Myocyte (in vitro differentiated cells): ENCODE measurements at regions not wholly inside any gene's neighbourhood (a gene's known extent, or its start where the extent isn't known, plus 50 kb on each side); places are given as distances from the start of the nearest gene placed in this dataset.
A peak's percentile ranks its signal among the peaks of the same experiment; 100 is the strongest.

Experiments used
- DNase-seq: peaks from one replicate; pipeline ENCODE4 v3.0.0-alpha.2; 2012; ENCODE audit warnings: low read depth

DNA sequence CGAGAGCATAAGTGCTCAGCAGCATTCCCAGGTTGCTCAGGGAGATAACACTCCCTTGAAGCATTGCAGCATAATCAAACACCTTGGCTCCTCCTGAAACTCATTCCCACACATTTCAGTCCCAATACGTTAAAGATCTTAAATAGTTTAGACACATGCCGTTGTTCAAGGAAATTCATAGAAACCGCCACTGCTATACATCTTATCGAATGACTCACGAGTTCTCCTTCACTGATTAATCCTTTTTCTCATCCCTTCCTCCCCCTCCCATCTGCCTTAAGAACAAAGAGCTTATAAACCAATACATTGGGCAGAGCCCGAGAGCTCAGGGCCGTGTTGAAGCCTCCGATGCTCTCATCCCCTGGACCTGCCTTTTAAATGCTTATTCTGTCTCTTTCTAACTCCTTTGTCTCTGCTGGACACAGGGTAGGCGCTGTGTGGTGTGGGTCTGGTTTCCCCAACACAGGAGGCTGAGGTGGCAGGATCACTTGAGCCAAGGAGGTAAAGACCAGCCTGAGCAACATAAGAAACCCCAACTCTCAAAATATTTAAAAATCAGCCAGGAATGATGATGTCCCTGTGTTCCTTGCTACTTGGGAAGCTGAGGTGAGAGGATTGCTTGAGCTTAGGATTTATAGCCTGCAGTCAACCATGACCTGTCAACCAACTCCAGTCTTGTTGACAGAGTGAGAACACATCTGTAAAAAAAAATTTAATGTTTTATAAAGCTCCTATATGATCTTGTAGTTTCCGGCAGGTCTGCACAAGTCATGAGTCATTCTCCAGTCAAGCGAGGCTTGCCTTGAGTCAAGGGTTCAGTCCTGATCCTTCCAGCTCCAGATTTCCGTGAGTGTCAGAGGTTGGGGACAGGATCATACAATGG, 394.0 kb upstream of the HSFY2 start:
- DNase-seq: no peak

DNA sequence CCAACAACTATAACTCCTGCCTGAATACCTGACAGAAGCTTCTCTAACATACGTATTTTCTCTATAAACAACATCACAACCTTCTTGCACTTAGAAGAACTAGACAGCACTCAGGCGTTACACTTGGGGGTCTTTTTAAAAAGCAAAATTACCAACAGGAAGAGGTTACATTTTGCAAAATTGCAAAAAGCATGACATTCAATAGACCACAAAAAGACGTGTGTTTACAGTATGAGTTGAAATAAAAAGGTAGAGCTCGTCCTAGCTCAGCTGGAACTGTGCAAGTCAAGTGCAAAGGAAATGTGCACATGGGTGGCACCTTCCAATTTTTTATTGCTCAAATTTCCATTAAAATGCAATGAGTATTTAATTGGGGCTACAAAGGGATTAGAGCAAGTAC, 375.2 kb upstream of the HSFY2 start:
- DNase-seq: no peak

GRCh38 chrY:19146296-19146695, 372.8 kb upstream of the HSFY2 start:
- DNase-seq: no peak

DNA sequence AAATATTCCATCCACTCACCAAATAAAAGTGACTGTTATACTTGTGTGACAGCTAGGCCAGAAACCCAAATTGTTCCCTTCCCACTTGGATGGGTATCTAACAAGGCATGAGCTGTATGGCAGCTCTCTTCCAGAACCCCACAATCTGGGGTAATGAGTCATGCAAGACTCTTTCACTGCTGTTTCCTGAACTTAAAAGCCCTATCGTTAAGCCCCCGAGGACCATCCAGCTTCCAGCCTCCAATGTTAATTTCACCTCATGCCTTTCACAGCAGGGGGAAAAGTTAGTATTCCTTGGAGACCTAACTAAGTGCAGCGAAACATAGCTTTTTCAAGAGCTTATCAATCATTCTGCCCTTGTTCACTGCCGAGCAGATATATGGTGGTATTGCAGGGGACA, 368.6 kb upstream of the HSFY2 start:
- no peak for DNase-seq

DNA sequence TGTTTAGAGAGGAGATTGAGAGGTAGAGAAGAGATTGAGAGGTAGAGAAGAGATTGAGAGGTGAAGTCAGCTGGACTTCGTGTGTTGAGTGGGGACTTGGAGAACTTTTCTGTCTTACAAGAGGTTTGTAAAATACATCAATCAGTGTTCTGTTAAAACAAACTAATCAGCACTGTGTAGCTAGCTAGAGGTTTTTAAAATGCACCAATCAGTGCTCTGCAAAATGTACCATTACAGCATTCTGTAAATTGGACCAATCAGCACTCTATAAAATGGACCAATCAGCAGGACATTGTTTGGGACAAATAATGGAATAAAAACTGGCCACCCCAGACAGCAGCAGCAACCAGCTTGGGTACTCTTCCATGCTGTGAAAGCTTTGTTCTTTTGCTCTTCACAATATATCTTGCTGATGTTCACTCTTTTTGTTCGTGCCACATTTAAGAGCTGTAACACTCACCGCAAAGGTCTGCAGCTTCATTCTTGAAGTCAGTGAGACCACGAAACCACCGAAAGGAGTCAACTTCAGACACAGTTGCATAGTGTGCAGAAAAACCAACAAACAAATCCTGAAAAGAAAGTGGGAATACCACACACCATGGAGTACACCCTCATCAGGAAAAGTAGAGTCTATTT, 366.9 kb upstream of the HSFY2 start:
- no peak for DNase-seq

DNA sequence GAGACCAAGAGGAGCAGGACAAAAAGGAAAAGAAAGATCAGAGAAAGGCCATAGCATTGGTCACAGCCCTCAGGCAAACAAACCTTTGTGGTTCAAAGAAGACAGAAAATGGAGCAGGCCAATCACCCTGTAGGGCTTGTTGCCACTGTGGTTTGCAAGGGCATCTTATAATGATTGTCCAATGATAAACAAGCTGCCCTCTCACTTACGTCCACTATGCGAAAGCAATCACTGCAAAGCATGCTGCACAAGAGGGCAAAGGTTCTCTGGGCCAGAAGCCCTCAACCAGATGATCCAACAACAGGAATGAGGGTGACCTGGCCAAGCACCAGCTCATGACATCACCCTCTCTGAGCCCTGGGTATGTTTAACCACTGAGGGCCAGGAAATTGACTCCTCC, 360.9 kb upstream of the HSFY2 start:
- no peak for DNase-seq

DNA sequence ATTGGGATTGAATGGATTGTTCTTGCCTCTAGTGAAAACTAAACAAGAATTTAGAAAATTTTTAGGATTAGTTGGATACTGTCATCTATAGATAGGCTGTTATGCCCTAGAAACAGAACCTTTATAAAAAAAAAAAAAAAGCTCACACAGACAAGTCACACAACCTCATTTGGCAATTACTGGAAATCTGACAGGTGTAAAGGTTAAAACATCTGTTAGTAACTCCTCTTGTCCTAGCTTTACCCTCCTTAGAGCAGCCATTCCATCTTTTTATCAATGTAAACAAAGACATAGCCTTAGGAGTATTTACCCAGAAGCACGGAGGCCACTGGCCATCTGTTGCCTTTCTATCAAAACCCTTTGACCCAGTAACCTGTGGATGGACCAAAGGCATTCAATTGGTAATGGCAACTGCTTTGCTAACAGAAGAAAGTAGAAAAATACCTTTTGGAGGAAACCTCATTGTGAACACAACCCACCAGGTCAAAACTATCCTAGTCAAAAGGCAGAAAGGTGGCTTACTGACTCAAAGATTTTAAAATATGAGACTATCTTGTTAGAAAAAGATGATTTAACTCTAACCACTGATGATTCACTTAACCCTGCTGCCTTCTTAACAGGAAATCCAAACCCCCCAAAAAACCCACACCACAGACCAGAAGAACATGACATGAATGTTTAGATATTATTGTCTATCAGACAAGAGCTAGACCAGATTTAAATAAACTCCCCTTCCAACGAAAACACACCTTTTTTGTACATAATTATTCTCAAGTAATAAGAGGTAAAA, 357.2 kb upstream of the HSFY2 start:
- no peak for DNase-seq

- no peak for DNase-seq
Measured at GRCh38 chrY:19126889-19127288, 353.4 kb upstream of the HSFY2 start.

DNA sequence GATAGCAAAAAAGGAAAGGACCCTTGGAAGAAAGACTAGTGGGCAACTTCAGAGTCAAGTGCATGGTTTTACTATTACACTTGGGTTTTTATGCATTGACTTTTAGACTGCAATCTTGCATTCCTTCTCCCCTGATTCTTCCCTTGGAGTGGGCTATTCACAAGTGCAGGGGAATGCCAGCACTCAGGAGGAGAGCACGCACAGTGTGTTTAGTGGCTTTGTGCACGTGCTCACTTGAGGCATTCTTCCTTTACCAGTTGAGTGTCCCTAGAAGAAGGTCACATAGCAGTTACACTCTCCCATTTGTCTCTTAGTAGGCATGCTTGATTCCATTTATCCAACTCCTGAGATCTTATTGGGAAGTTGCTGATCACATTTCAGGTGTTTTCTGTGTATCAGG, 351.1 kb upstream of the HSFY2 start:
- DNase-seq: no peak

GRCh38 chrY:19122450-19122849, 348.9 kb upstream of the HSFY2 start:
- no peak for DNase-seq

DNA sequence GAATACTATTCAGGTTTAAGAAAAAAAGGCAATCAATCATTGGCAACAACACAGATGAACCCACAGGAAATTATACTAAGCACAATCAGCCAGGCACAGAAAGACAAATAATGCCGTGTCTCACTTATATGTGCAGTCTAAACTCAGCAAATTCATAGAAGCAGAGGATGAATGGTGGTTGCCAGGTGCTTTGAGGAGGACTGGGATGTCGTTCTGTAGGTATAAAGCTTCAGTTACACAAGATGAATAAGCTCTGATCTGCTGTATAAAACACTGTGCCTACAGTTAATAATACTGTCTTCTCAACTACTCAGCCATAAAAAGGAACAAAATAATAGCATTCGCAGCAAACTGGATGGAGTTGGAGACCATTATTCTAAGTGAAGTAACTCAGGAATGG, 324.8 kb upstream of the HSFY2 start:
- DNase-seq: no peak

- DNase-seq: no peak
Measured at GRCh38 chrY:19095460-19095859, 321.9 kb upstream of the HSFY2 start.

- DNase-seq: no peak
Measured at GRCh38 chrY:19083006-19083405, 309.5 kb upstream of the HSFY2 start.

GRCh38 chrY:19077698-19078113, 304.2 kb upstream of the HSFY2 start:
- DNase-seq: no peak

GRCh38 chrY:19076846-19077697, 303.5 kb upstream of the HSFY2 start:
- peak; percentile 64 for DNase-seq

DNA sequence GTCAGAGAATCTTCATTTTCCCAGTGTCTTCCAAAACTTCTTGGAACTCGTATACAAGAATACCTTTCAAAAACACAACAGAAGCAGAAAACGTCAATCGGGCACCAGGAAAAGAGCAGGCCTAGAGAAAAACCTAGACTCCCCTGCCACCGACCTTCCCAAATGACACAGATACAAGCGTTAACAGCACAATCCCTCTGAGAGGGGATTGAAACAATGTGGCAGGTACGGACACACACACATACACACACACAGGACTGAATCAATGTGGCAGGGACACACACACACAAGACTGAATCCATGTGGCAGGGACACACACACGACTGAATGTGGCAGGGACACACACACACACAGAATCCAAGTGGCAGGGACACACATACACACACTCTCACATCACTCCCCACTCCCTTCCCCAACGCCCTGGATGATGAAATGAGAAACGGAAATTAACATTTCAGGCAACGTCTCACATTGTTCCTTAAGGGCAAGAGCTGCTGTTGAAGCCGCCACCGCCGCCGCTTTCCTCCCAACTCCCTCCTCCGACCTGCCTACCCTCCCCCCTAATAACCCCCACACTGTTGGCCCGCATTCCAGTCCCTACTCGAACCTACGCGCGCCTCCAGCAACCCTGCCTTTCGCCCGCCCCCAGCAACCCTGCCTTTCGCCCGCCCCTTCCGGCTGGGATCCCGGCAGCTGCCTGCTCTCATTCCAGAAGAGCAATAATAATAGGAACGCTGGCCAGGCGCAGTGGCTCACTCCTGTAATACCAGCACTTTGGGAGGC, 302.1 kb upstream of the HSFY2 start:
- peak; percentile 73 for DNase-seq

DNA sequence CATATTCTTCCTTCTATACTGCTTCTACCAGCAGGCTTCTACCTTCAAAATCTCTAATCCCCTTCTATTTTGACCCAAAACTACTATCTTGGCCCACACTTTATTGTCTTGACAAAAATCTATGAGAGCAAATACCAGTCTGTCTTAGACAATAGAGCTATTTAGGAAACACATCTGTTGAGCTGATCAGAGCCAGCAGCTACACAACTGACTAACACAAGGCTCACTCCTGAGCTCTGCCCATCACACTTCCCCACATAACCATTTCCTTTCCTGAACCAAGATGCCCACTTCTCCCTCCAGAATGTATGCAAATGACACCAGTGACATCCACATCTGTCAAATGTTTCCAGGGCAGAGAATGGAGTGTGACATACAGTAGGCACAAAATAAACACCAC, 293.9 kb upstream of the HSFY2 start:
- DNase-seq: peak; percentile 34

DNA sequence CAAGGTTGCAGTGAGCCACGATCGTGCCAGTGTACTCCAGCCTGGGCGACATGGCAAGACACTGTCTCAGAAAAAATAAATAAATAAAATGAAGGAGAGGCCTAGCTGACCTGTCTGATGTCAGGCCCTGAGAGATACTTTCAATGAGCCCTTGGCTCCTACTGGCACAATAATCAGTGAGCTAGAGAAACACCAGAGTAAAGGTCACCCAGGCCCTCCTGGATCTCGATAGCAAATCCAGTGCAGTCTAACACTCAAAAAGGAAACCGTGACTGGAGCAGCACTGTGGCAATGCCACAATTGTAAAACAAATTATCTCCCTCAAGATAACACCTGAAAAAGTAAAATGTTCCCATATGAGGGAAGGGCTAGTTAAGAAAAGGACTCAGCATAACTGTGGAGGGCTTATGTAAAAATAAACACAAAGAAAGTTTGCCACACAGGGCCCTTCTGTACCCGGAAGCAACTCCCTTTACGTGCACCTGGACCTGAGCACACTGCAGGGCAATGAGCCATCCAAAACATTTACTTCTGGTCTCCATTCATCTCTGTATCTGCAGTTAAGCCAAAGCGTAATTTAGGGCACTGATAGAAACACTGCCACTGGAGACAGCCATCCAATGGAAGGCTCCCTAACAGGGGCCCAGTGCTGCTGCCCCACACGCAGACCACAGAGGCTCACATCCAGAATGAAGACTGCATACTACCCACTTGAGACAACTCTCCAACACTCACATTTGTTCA, 293.1 kb upstream of the HSFY2 start:
- DNase-seq: no peak

GRCh38 chrY:19065119-19065518, 291.6 kb upstream of the HSFY2 start:
- DNase-seq: no peak

GRCh38 chrY:19059733-19060132, 286.2 kb upstream of the HSFY2 start:
- DNase-seq: no peak
